ENCODE measurements at regions not wholly inside any gene's neighbourhood (a gene's known extent, or its start where the extent isn't known, plus 50 kb on each side); places are given as distances from the start of the nearest gene placed in this dataset.
"Not testable (repeated sequence)": the region's sequence is repeated elsewhere in the genome, so short reads cannot be mapped to it uniquely, and the experiment has no call there.

GRCh38 chr16:88260881-88261665 is 121.7 kb upstream of the ZNF469 start:
- not testable (repeated sequence) for H3K36me3 ChIP-seq (ENCODE audit: control insufficient read depth, insufficient read depth, low read length)

GRCh38 chr16:88261814-88262605 is 120.7 kb upstream of the ZNF469 start:
- H3K4me1 ChIP-seq; H3K79me2 ChIP-seq; H3K9me3 ChIP-seq (ENCODE audit: control insufficient read depth, low read length); H3K4me2 ChIP-seq (ENCODE audit: low read length); H3K36me3 ChIP-seq (ENCODE audit: control insufficient read depth, insufficient read depth, low read length); H3K27ac ChIP-seq; H3K4me3 ChIP-seq (ENCODE audit: low read depth, low read length); H2AFZ ChIP-seq; H3K9ac ChIP-seq; H3K27me3 ChIP-seq (ENCODE audit: control insufficient read depth, insufficient read depth, low read length): not testable (repeated sequence)

More at GRCh38 chr16:88260881-88261665, 121.7 kb upstream of the ZNF469 start:
- not testable (repeated sequence) for H3K79me2 ChIP-seq; H2AFZ ChIP-seq; H3K4me1 ChIP-seq; H3K4me3 ChIP-seq (ENCODE audit: low read depth, low read length); H3K27me3 ChIP-seq (ENCODE audit: control insufficient read depth, insufficient read depth, low read length); H3K4me2 ChIP-seq (ENCODE audit: low read length); H3K9ac ChIP-seq; H3K27ac ChIP-seq; H3K9me3 ChIP-seq (ENCODE audit: control insufficient read depth, low read length)

- H3K4me2 ChIP-seq (ENCODE audit: low read length); H3K79me2 ChIP-seq; H3K4me3 ChIP-seq (ENCODE audit: low read depth, low read length); H3K27ac ChIP-seq; H3K36me3 ChIP-seq (ENCODE audit: control insufficient read depth, insufficient read depth, low read length); H3K9ac ChIP-seq; H3K27me3 ChIP-seq (ENCODE audit: control insufficient read depth, insufficient read depth, low read length); H2AFZ ChIP-seq; H3K9me3 ChIP-seq (ENCODE audit: control insufficient read depth, low read length); H3K4me1 ChIP-seq: not testable (repeated sequence)
Observed at GRCh38 chr16:88262858-88263563, 119.7 kb upstream of the ZNF469 start.

GRCh38 chr16:88263681-88264287 is 119.0 kb upstream of the ZNF469 start:
- not testable (repeated sequence) for H3K4me3 ChIP-seq (ENCODE audit: low read depth, low read length); H3K27me3 ChIP-seq (ENCODE audit: control insufficient read depth, insufficient read depth, low read length); H2AFZ ChIP-seq; H3K4me1 ChIP-seq; H3K27ac ChIP-seq; H3K9me3 ChIP-seq (ENCODE audit: control insufficient read depth, low read length); H3K36me3 ChIP-seq (ENCODE audit: control insufficient read depth, insufficient read depth, low read length); H3K4me2 ChIP-seq (ENCODE audit: low read length); H3K79me2 ChIP-seq; H3K9ac ChIP-seq

GRCh38 chr16:88264641-88265285 is 118.0 kb upstream of the ZNF469 start:
- no peaks in the 10 kb centered on the region for H3K9me3 ChIP-seq (ENCODE audit: control insufficient read depth, low read length)
- H3K4me1 ChIP-seq = no peaks in the 10 kb centered on the region
- no peaks in the 10 kb centered on the region for H3K36me3 ChIP-seq (ENCODE audit: control insufficient read depth, insufficient read depth, low read length)
- no peak overlapping the region for H3K4me3 ChIP-seq (ENCODE audit: low read depth, low read length)
- no peaks in the 10 kb centered on the region for H3K27me3 ChIP-seq (ENCODE audit: control insufficient read depth, insufficient read depth, low read length)
- H3K27ac ChIP-seq = no peak overlapping the region
- H3K79me2 ChIP-seq = no peaks in the 10 kb centered on the region
- peak overlapping the region; percentile 64 for H2AFZ ChIP-seq
- no peak for TF ChIP-seq CTCF (IDR thresholded peaks at IDR 0.05)
- no peak overlapping the region for H3K9ac ChIP-seq
- H3K4me2 ChIP-seq (ENCODE audit: low read length) = peak overlapping the region; percentile 57

- not testable (repeated sequence) for H3K9me3 ChIP-seq (ENCODE audit: control insufficient read depth, low read length); H3K27ac ChIP-seq; H2AFZ ChIP-seq; H3K36me3 ChIP-seq (ENCODE audit: control insufficient read depth, insufficient read depth, low read length); H3K4me1 ChIP-seq; H3K79me2 ChIP-seq; H3K4me3 ChIP-seq (ENCODE audit: low read depth, low read length); H3K4me2 ChIP-seq (ENCODE audit: low read length); H3K9ac ChIP-seq; H3K27me3 ChIP-seq (ENCODE audit: control insufficient read depth, insufficient read depth, low read length)
Observed at GRCh38 chr16:88265286-88265938, 117.3 kb upstream of the ZNF469 start.

- not testable (repeated sequence) for H3K27ac ChIP-seq; H2AFZ ChIP-seq; H3K4me3 ChIP-seq (ENCODE audit: low read depth, low read length); H3K4me1 ChIP-seq; H3K4me2 ChIP-seq (ENCODE audit: low read length); H3K9me3 ChIP-seq (ENCODE audit: control insufficient read depth, low read length); H3K36me3 ChIP-seq (ENCODE audit: control insufficient read depth, insufficient read depth, low read length); H3K27me3 ChIP-seq (ENCODE audit: control insufficient read depth, insufficient read depth, low read length); H3K9ac ChIP-seq; H3K79me2 ChIP-seq
Observed at GRCh38 chr16:88266036-88266435, 116.7 kb upstream of the ZNF469 start.

- not testable (repeated sequence) for H3K4me3 ChIP-seq (ENCODE audit: low read depth, low read length); H3K9ac ChIP-seq; H3K9me3 ChIP-seq (ENCODE audit: control insufficient read depth, low read length); H3K27ac ChIP-seq; H3K79me2 ChIP-seq; H3K27me3 ChIP-seq (ENCODE audit: control insufficient read depth, insufficient read depth, low read length); H3K4me2 ChIP-seq (ENCODE audit: low read length); H3K4me1 ChIP-seq; H3K36me3 ChIP-seq (ENCODE audit: control insufficient read depth, insufficient read depth, low read length); H2AFZ ChIP-seq
Observed at GRCh38 chr16:88266935-88267551, 115.7 kb upstream of the ZNF469 start.
